Uterus (tissue), 2 donors: ENCODE measurements at regions not wholly inside any gene's neighbourhood (a gene's known extent, or its start where the extent isn't known, plus 50 kb on each side); places are given as distances from the start of the nearest gene placed in this dataset.

Source experiments
- CTCF ChIP-seq, 4 experiments: fragments of 200-600 bp in 2 of 4; fragments of 450-650 bp in 2 of 4; sonication (generic) in 2 of 4; IDR thresholded peaks; one replicate each; pipeline ENCODE4 v1.5.1; 2016 to 2019; ENCODE audit warnings: antibody characterized with exemption in 4 of 4, mild to moderate bottlenecking in 2 of 4, moderate library complexity in 1 of 4
- POLR2A ChIP-seq, 2 donors: fragments of 450-650 bp; IDR thresholded peaks; one replicate each; pipeline ENCODE4 v1.6.1; 2016; ENCODE audit warnings: antibody characterized with exemption in 2 of 2, mild to moderate bottlenecking in 1 of 2, moderate library complexity in 1 of 2

- TF ChIP-seq CTCF (IDR thresholded peaks at IDR 0.05) (no peak), POLR2A (IDR thresholded peaks at IDR 0.05) (no peak)
Observed at GRCh38 chr2:223142118-223142517, 90.1 kb downstream of the KCNE4 start.
